HG03060 (cell line): ENCODE measurements at regions not wholly inside any gene's neighbourhood (a gene's known extent, or its start where the extent isn't known, plus 50 kb on each side); places are given as distances from the start of the nearest gene placed in this dataset.
"Not testable (repeated sequence)": the region's sequence is repeated elsewhere in the genome, so short reads cannot be mapped to it uniquely, and the experiment has no call there.

Experiments used
- ATAC-seq: cut with Tn5 transposase; IDR thresholded peaks from one replicate; pipeline ENCODE4 v1.9.1; 2021; ENCODE audit warnings: low read depth, moderate number of reproducible peaks; ENCODE audit not compliant: unreplicated experiment

DNA sequence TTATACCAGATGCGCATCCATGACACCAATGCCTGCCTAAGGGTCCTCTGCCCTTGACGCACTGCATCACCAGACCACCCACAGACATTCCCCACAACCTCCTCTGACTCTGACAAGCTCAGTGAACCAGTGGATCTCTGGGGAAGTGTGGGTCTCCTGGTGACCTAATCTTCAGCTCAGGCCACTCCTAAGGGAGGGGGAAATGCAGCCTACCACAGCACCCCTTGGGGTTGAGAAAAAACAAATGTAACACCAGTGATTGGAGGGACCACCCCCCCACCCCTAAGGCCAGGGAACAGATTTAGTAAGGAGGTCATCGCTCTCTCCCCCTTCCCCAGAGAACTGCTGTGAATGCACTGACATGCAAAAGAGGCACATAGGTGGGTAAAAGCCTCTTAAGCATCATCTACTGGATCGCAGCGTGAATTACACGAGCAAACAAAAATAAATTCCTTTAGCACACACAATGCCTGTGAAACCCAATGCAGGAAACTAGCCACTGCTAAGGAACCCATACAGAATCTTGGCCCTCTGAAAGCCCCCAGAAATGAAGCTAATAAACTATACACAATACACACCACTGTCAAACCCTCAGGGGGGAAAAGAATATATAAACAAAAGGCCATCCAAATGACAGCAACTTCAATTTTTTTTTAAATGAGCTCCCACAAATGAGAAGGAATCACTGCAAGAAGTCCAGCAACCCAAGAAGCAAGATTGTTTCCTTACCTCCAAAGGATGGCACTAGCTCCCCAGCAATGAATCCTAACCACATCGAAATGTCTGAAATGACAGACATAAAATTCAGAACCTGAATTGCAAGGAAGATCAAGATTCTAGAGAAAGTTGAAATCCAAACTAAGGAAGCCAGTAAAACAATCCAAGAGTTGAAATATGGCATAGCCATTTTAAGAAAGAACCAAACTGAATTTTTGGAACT lies 513.7 kb upstream of the PTGER4 start:
- no peak for ATAC-seq

DNA sequence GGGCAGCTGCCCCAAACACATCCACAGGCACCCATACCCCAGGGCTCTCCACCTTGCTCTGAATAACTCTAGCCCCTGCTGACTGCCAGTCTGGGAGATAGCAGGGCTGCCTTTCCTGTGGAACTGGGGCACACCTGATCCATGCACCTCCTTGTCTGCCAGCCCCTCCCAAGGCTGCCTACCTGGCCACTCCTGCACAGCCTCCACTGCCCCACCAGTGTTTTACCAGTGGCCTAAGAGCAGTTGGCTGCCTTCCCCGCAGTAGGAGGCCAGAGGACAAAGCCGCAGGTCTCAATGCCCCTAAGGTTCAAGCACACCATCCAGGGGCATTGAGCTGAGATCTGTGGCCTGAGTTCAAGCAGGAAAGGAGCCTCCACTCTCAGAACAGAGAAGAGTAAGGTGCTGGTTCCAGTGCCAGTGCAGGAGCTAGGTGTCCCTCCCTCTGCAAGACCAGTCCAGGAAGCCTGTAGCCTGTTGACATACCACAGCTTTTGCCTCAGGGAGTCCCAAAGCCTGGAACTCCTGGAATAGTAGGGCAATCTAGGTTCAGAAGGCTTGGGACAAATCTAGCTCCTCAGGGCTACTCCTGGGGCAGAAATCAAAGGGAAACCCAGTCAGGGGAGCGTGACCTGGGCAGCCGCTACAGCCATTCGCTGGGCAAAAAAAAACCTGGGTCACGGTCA lies 514.5 kb upstream of the PTGER4 start:
- ATAC-seq = no peak

DNA sequence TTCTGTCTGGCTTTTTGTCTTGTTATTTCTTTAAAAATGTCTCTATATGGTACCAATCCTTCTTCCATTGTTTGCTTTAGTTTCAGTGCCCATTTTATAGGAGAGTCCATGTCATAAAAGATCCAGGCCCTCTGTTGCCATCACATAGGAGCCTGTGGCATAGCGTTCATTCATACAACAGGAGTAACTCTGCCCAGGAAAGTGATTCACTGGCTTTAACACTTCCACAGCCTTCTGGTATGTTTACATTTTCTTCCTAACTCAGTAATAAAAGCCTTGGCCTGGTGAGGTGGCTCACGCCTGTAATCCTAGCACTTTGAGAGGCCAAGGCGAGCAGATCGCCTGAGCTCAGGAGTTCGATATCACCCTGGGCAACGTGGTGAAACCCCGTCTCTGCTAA lies 519.3 kb upstream of the PTGER4 start:
- ATAC-seq = no peak

DNA sequence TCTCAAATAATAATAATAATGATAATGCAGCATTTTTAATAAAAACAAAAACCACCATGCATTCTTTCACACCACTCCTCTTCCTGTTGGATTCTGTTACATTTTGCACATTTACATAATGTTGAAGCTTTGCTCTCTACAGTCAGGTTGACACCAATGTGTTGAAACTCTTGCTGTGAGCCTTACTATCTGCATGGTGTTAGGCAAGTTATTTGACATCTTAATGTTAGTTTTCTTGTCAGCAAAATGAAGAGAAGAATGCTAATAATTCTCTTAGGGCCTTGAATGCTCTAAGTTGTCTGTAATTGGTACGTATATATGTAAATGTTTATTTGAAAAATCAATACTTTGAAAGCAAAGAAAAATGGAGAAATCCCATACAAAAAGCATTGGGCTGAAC lies 525.5 kb upstream of the PTGER4 start:
- no peak for ATAC-seq

DNA sequence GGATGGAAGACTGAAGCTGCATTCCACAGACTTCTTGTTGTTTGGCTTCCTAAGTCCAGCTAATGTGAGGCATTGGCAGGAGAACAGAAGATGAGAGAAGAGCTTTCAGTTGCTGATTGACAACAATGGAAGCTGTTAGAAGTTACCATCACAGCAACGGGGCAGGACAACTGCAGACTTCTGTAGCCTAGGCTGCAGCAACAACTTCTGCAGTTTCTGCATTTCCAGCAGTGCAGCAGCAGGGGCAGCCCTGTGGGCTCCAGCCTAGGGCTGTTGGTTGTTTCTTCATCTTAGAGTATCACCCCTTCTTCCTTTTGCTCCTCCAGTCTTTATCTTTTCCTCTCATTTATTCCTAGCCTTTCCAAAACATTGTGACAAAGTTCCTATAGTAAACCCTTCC lies 528.8 kb upstream of the PTGER4 start:
- no peak for ATAC-seq

DNA sequence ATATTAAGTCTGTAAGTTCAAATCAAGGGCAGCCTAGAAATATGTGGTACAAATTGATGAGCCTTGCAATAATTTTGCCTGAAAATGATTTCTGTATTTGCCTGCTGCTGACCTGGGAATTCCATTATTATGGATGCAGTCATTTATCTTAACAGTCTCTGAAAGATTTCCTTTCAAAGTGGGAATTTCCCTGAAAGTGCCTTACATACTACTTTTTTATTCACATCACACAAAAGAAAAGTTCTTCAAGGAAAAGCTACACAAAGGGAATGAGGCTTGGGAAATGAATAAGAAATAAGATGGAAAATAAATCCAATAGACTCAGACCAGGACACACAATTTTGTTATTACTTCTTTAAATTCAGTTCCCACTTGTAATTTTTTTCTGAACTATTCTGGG lies 537.8 kb upstream of the PTGER4 start:
- ATAC-seq = no peak

DNA sequence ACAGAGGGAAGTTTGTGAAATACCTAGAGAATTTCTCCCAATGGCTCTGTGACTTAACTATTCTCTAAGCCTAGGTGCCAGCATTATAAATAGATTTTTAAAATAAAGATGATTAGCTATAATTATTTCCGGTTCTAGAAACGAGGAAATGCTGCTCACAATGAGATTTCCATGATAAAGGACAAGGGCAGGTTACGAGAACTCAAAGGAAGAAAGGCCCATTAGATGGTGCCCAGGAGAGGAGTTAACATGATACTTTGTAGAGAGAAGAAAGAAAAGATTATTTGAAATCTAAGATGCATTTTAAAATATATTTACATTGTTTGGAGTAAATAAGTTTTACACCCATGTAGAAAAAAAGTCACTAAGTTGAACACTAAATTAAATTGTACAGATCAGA lies 538.3 kb upstream of the PTGER4 start:
- no peak for ATAC-seq

DNA sequence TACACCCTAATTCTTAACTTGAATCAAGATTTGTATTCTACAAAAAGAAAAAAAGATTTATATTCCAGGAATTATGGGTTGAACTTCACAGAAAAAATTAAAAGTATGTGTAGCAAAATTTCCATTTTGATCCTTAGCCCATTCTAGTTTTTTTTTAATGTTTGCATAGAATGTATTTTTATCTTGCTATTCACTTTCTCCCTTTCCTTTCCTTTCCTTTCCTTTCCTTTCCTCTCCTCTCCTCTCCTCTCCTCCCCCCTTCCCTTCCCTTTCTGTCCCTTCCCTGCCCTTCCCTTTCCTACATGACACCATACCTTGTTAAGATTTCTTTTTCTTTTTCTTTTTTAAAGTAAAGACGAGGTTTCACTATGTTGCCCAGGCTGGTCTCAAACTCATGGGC lies 542.5 kb upstream of the PTGER4 start:
- ATAC-seq = no peak

DNA sequence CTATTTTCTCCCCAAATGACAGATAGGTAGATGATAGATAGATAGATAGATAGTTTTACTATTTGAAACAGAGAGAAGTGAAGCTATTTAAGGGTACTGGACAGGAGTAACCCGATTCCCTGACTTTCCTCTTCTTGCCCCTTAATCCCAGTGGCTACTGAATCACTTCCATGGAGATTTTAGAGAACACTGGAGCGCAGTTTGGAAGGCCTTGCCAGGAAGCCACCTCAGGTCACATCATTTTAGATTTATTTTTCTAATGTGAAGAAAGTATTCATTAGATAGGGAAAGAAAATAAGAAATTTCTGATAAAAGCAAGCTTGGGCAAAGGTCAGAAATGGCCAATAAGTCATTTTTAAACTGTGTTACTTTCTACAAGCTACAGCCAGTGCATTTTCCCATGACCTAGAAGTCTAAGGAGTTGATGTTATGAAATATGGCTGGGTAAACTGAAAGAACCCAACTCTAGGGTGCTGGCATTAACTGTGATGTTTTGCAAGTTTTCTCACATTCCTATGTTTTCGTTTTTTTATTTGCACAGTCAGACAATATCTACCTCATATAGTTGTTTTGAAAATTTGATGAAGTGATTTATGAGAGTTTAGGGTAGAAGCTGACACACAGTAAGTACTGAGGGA lies 544.7 kb upstream of the PTGER4 start:
- ATAC-seq = no peak

DNA sequence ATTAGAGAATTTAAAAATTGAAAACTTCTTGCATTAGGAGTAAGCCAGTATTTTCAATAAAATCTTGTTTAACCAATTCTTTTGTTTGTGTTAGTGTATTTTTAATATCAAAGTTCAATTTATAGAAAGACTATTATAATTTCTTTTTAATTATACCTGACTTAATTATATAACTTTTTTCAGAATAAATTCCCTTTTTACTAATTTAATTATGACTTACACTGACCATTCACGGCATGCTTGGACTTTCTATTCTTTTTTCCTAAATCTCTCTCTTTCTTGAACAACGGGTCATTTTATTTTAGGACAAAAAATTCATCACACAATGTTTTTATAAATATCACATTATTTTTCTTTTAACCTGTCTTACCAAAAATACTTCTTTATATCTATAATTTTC lies 555.3 kb upstream of the PTGER4 start:
- ATAC-seq = no peak

DNA sequence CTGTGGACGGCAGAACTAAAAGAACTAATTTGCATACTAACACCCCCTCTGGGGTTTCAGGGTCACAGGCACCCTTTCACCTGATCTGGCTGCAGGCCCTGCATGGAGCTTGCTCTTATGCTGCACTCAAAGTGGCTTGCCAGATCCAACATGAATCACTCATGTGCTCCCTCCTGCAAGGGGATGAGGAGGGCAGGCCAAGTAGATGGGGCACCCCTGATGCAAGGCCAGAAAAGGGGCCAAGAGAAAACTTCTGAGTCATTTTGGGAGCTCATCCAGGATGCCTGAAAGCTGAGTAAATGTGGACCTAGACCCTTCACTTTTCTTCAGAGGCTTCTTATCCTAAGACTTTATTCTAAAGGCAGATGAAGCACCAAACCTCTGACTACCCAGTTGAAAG lies 558.5 kb upstream of the PTGER4 start:
- no peak for ATAC-seq

DNA sequence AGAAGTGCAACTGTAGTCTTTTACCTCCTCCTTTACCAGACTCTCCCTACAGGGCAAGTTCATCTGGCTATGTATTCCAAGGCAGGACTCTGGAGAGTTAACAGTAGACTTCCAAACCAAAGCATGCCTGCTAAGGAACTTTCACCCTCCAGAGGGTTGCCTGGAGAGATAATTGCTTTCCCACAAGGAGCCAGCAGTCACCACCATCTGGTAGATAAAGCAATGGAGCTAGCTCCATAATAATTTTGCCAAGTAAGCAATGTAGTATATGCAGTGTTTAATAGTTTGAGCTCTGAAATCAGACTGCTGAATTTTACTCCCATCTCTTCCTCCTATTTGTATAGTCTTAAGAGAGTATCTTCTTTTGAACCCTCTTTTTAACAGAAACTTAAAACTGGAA lies 566.8 kb upstream of the PTGER4 start:
- no peak for ATAC-seq

DNA sequence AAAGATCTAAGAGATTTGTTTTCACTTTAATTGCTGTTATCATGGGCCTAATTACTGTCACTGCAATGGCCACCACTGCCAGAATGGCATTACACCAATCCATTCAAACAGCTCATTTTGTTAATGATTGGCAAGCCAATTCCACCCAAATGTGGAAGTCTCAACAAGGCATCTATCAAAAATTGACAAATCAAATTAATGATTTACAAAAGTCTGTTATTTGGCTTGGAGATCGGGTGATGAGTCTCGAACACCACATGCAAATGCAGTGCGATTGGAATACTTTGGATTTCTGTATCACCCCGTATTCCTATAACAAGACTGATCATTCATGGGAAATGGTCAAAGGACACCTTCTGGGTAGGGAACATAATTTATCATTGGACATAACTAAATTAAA lies 568.7 kb upstream of the PTGER4 start:
- ATAC-seq = not testable (repeated sequence)

DNA sequence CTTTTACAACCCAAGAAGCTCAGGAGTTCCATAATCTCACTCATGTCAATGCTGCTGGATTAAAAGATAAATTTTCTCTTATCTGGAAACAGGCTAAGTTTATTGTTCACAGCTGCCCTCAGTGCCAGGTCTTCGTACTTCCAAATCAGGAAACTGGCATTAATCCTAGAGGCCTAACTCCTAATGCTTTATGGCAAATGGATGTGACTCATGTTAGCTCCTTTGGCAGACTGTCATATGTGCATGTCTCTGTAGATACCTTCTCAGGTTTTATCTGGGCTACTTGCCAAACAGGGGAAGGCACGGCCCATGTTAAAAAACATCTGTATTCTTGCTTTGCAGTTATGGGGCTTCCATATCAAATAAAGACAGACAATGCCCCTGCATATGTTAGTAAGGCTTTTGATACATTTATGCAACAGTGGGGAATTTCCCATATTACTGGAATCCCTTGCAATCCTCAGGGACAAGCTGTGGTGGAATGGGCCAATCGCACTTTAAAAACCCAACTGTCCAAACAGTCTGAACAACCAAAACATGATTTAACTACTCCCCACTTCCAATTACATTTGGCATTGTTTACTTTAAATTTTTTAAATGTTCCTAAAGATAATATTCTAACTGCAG lies 570.8 kb upstream of the PTGER4 start:
- not testable (repeated sequence) for ATAC-seq

DNA sequence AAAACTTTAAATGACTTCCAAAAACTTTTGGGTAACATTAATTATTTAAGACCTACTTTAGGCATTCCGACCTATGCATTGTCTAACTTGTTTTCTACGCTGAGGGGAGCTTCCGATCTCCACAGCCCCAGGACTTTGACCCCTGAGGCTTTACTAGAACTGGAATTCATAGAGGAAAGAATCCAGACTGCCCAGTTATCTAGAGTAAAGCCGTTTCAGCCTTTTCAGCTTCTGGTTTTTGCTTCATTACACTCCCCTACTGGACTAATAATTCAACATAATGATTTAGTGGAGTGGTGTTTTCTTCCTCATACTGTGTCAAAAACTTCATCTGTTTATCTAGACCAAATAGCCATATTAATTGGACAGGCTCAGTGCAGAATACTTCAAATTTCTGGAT lies 571.9 kb upstream of the PTGER4 start:
- ATAC-seq = not testable (repeated sequence)

DNA sequence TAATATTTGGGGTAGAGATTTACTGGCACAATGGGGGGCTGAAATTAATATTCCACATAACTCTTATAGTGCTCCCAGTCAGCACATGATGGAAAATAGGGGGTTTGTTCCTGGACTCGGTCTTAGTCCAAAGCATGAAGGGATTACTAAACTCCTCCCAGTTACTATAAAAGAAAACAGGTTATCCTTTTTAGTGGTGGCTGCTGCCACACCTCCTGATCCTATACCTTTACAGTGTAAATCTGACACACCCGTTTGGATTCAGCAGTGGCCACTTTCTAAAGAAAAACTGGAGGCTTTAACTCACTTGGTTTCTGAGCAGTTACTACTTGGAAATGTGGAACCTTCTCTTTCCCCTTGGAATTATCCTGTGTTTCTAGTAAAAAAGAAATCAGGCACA lies 572.9 kb upstream of the PTGER4 start:
- ATAC-seq = no peak

DNA sequence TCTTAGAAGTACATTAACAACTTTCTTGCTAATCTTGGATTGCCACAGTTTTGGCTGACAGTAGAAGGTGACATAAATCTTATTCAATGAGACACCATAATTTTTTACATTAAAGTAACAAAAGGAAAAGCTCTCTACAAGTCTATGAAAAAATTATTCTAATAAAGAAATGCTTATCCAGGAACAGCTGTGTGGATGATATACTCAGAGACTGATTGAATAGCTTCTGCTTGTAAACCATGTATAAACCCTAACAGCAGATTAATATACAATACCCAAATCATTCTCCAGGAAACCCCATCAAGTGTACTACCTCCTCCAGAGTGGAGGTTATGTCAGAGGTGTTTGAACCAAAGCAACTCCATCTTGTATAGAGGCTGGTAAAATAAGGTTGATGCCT lies 581.4 kb upstream of the PTGER4 start:
- ATAC-seq = no peak

DNA sequence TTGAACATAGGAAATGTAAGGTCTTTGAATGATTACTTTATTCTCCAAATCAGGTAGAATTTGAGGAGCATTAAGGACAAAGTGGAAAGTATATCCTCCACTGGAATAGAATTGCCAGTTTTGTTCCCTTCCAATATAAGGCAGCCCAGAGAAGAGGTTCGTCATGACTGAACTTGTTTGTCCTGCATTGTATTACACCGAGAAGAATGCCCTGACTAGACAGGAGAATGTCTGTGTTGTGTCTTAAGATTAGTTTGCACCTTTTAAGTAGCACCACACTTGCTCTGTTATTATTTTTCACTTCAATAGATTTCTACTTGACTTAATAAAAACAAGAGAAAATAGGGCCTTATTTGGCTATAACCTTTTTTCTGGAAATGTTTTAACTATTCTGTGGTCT lies 586.2 kb upstream of the PTGER4 start:
- no peak for ATAC-seq

DNA sequence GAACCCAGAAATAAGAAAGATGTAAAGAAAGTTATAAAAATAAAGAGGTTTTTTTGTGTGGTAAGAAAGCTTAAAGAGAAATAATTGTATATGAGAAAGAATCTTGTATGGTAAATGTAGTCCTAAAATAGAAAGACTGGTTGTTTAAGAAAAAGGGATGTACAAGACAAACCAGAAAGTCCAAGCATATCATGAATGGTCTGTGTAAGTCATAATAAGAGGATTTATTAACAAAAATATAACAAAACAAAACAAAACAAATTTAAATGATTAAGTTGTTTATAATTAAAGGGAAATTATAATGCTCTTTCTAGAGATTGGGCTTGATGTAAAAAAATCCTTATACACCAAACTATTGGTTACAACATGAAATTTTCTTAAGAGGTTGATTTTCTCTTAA lies 590.4 kb upstream of the PTGER4 start:
- ATAC-seq = no peak

DNA sequence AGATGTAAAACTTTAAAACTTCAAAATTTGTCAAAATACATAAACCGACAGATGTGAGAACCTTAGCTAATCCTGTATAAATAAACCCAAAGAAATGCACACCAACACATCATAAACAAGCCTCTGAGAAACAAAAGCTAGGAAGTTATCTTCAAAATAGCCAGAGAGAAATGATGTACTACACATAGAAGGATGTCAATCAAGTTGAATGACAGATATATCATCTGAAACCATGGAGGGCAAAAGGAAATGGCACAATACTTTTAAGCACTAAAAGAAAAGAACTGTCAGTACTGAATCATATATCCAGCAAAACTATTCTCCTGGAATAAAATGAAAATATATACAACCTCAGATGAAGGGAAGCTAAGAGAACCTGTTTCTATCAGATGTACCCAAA lies 595.1 kb upstream of the PTGER4 start:
- no peak for ATAC-seq

DNA sequence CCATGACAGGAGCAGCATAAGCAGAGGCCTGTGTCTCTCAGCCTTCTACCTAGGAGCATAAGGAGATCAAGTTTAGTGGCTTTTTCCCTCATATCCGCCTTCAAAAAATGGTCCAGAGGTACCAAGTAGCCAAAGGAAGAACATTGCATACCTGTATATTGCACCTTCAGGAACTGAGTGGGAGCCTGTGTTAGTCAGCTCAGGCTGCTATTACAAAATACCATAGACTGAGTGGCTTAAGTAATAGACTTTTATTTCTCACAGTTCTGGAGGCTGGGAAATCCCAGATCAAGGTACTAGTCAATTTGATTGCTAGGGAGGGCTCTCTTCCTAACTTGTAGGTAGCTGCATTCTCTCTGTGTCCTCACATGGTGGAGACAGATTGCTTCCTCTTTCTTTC lies 597.4 kb upstream of the PTGER4 start:
- ATAC-seq = no peak
